NCI-H446 (cell line): ENCODE measurements at regions not wholly inside any gene's neighbourhood (a gene's known extent, or its start where the extent isn't known, plus 50 kb on each side); places are given as distances from the start of the nearest gene placed in this dataset.
A peak's percentile ranks its signal among the peaks of the same experiment; 100 is the strongest.

Experiments used
- DNase-seq, 2 experiments: peaks; one replicate each; lab custom pipeline; 2025; lab: John Stamatoyannopoulos, UW

- no peak for DNase-seq
These were observed 51.7 kb upstream of the ACVR2A start for GRCh38 chr2:147792966-147793617.

GRCh38 chr2:147790580-147790979, 54.2 kb upstream of the ACVR2A start:
- no peak for DNase-seq

GRCh38 chr2:147789720-147790119, 55.1 kb upstream of the ACVR2A start:
- DNase-seq = no peak

GRCh38 chr2:147789287-147789686, 55.5 kb upstream of the ACVR2A start:
- DNase-seq = no peak

- DNase-seq = peak in 1 of 2 experiments; percentile 54
These were observed 62.5 kb upstream of the ACVR2A start for GRCh38 chr2:147782141-147782930.

GRCh38 chr2:147779440-147779839, 65.4 kb upstream of the ACVR2A start:
- DNase-seq = no peak

GRCh38 chr2:147777394-147777793, 67.4 kb upstream of the ACVR2A start:
- no peak for DNase-seq

GRCh38 chr2:147774805-147775204, 70.0 kb upstream of the ACVR2A start:
- DNase-seq = no peak

GRCh38 chr2:147773479-147773878, 71.3 kb upstream of the ACVR2A start:
- DNase-seq = peak in 1 of 2 experiments; percentile 60

- no peak for DNase-seq
These were observed 72.0 kb upstream of the ACVR2A start for GRCh38 chr2:147772781-147773180.

GRCh38 chr2:147763861-147764260, 81.0 kb upstream of the ACVR2A start:
- DNase-seq = no peak

- DNase-seq = no peak
These were observed 83.8 kb upstream of the ACVR2A start for GRCh38 chr2:147760984-147761383.

- no peak for DNase-seq
These were observed 85.3 kb upstream of the ACVR2A start for GRCh38 chr2:147759536-147759935.

- no peak for DNase-seq
These were observed 86.0 kb upstream of the ACVR2A start for GRCh38 chr2:147758821-147759220.

- DNase-seq = no peak
These were observed 88.8 kb upstream of the ACVR2A start for GRCh38 chr2:147756069-147756468.

GRCh38 chr2:147740211-147740927, 104.5 kb upstream of the ACVR2A start:
- no peak for DNase-seq

GRCh38 chr2:147739508-147739907, 105.3 kb upstream of the ACVR2A start:
- DNase-seq = no peak

GRCh38 chr2:147718831-147719230, 126.0 kb upstream of the ACVR2A start:
- DNase-seq = no peak

- DNase-seq = no peak
These were observed 127.9 kb upstream of the ACVR2A start for GRCh38 chr2:147716906-147717305.

GRCh38 chr2:147715807-147716206, 129.0 kb upstream of the ACVR2A start:
- DNase-seq = no peak

- DNase-seq = no peak
These were observed 130.2 kb upstream of the ACVR2A start for GRCh38 chr2:147714582-147714981.

- DNase-seq = no peak
These were observed 131.5 kb upstream of the ACVR2A start for GRCh38 chr2:147713349-147713748.

- DNase-seq = no peak
These were observed 132.8 kb upstream of the ACVR2A start for GRCh38 chr2:147712051-147712450.
